PFSK-1 (cell line): ENCODE measurements at regions not wholly inside any gene's neighbourhood (a gene's known extent, or its start where the extent isn't known, plus 50 kb on each side); places are given as distances from the start of the nearest gene placed in this dataset.

Experiments used
- FOXP2 ChIP-seq: optimal IDR thresholded peaks from 2 replicates; pipeline ENCODE3; 2011; ENCODE audit warnings: borderline replicate concordance, control low read depth, inconsistent platforms; ENCODE audit not compliant: insufficient read depth; ENCODE audit errors: extremely low read length, extremely low read depth
- POLR2AphosphoS5 ChIP-seq: IDR thresholded peaks from 2 replicates; pipeline ENCODE4 v1.6.1; 2012; ENCODE audit warnings: low read depth, mild to moderate bottlenecking, control low read depth, low read length, moderate library complexity
- REST ChIP-seq, 2 experiments: IDR thresholded peaks; 2 replicates each; pipeline versions ENCODE4 v1.6.1 to v1.8.0; 2011 to 2012; ENCODE audit warnings: low read depth in 2 of 2, low read length in 2 of 2, control low read depth in 1 of 2, inconsistent platforms in 1 of 2, mild to moderate bottlenecking in 1 of 2, moderate library complexity in 1 of 2; ENCODE audit not compliant: insufficient read depth in 1 of 2
- SIN3A ChIP-seq: IDR thresholded peaks from 2 replicates; pipeline ENCODE4 v1.6.1; 2012; ENCODE audit warnings: mild to moderate bottlenecking, low read length, moderate library complexity, borderline replicate concordance; ENCODE audit not compliant: insufficient read depth
- TAF1 ChIP-seq: IDR thresholded peaks from 2 replicates; pipeline ENCODE4 v1.6.1; 2012; ENCODE audit warnings: low read length, control low read depth, borderline replicate concordance; ENCODE audit not compliant: insufficient read depth

- no peak for TF ChIP-seq SIN3A
- no peak for TF ChIP-seq FOXP2
- TF ChIP-seq REST (IDR thresholded peaks at IDR 0.05; ENCODE audit: insufficient read depth in 1 of 2, low read depth in 2 of 2, low read length in 2 of 2), result no peak
- no peak for TF ChIP-seq POLR2AphosphoS5
Measured at GRCh38 chr7:114050571-114050970, 131.8 kb upstream of the PPP1R3A start.

- TF ChIP-seq POLR2AphosphoS5, result no peak
- no peak for TF ChIP-seq FOXP2
- TF ChIP-seq SIN3A, result no peak
- no peak for TF ChIP-seq REST (IDR thresholded peaks at IDR 0.05; ENCODE audit: insufficient read depth in 1 of 2, low read depth in 2 of 2, low read length in 2 of 2)
- TF ChIP-seq TAF1, result no peak
Measured at GRCh38 chr7:114048386-114049235, 129.8 kb upstream of the PPP1R3A start.

DNA sequence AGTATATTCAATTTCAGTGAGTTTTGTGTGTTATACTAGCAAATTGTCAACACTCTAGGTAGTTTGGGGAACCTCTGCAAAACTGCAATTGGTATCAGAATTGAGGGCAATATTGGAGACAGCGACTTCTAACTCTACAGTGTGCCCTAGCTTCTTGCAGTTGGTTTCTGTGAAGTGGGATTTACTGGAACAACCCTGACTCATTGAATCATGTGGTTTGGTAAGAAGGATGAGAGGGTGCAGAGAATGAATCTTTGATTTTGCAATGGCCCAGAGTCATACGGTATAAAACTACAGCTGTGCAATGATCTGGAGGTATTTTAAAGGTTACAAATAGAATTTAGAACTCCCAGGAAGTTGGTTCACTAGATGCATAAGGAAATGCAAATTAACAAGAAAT is 129.1 kb upstream of the PPP1R3A start:
- TF ChIP-seq TAF1, result no peak

GRCh38 chr7:114033475-114033874 is 114.7 kb upstream of the PPP1R3A start:
- TF ChIP-seq FOXP2 (no peak), REST (IDR thresholded peaks at IDR 0.05; ENCODE audit: insufficient read depth in 1 of 2, low read depth in 2 of 2, low read length in 2 of 2) (no peak), TAF1 (no peak), POLR2AphosphoS5 (no peak), SIN3A (no peak)

GRCh38 chr7:114026486-114027089 is 107.8 kb upstream of the PPP1R3A start:
- TF ChIP-seq FOXP2 (no peak), REST (IDR thresholded peaks at IDR 0.05; ENCODE audit: insufficient read depth in 1 of 2, low read depth in 2 of 2, low read length in 2 of 2) (no peak), POLR2AphosphoS5 (no peak), SIN3A (no peak), TAF1 (no peak)
